IMR-90 (cell line): ENCODE measurements at regions not wholly inside any gene's neighbourhood (a gene's known extent, or its start where the extent isn't known, plus 50 kb on each side); places are given as distances from the start of the nearest gene placed in this dataset.

Source experiments
- ATAC-seq: fragments of 200-7000 bp; cut with Tn5 transposase; 2 replicates; pipeline ENCODE4 v1.9.1; 2020; ENCODE audit warnings: low read depth, mild to moderate bottlenecking, moderate library complexity
- BruUV-seq: library from RNA; stranded (reverse); fragments of 400-500 nt; replicated peaks from 2 replicates; lab custom pipeline; 2021; lab: Mats Ljungman, UMichigan
- CTCF ChIA-PET: fragments of 300-600 bp; formaldehyde crosslinking; extraction: SDS; loops from one replicate; lab custom pipeline; 2021; ENCODE audit warnings: antibody characterized with exemption; lab: Yijun Ruan, JAX
- POLR2A ChIA-PET: fragments of 300-600 bp; sonication (Branson Sonifier 250); formaldehyde crosslinking; loops from one replicate; lab custom pipeline; 2022; ENCODE audit warnings: antibody characterized with exemption; ENCODE audit not compliant: unreplicated experiment; lab: Charles Lee
- DNase-seq: peaks from one replicate; pipeline ENCODE4 v3.0.0; 2013
- H2AFZ ChIP-seq: replicated peaks from 2 replicates; pipeline ENCODE3; 2013; ENCODE audit warnings: low read length, mild to moderate bottlenecking; ENCODE audit not compliant: poor library complexity
- H2AK5ac ChIP-seq: 2 replicates; pipeline ENCODE4 v1.6.1; 2013; ENCODE audit warnings: low read depth, low read length, inconsistent platforms
- H2AK9ac ChIP-seq: replicated peaks from 2 replicates; pipeline ENCODE3; 2013; ENCODE audit warnings: mild to moderate bottlenecking, low read depth, low read length, moderate library complexity; ENCODE audit not compliant: poor library complexity
- H2BK120ac ChIP-seq: 2 replicates; pipeline ENCODE4 v1.6.1; 2013; ENCODE audit warnings: low read depth, low read length, inconsistent platforms
- H2BK15ac ChIP-seq: 3 replicates; pipeline ENCODE4 v1.6.1; 2013; ENCODE audit warnings: low read depth, low read length, inconsistent platforms
- H2BK20ac ChIP-seq: 2 replicates; pipeline ENCODE4 v1.6.1; 2013; ENCODE audit warnings: low read depth, mild to moderate bottlenecking, inconsistent platforms, low read length, moderate library complexity
- H2BK5ac ChIP-seq: 2 replicates; pipeline ENCODE4 v1.6.1; 2013; ENCODE audit warnings: mild to moderate bottlenecking, low read depth, low read length, inconsistent platforms; ENCODE audit not compliant: poor library complexity, severe bottlenecking
- H3K14ac ChIP-seq: replicated peaks from 2 replicates; pipeline ENCODE4 v1.6.1; 2013; ENCODE audit warnings: low read depth, low read length, inconsistent platforms
- H3K18ac ChIP-seq: 2 replicates; pipeline ENCODE4 v1.6.1; 2013; ENCODE audit warnings: low read depth, low read length, control low read depth
- H3K23ac ChIP-seq: 2 replicates; pipeline ENCODE4 v1.6.1; 2013; ENCODE audit warnings: low read depth, low read length, inconsistent platforms
- H3K27ac ChIP-seq: 2 replicates; pipeline ENCODE4 v1.5.1; 2013; ENCODE audit warnings: mild to moderate bottlenecking, control low read depth, low read length; ENCODE audit not compliant: insufficient read depth
- H3K27me3 ChIP-seq: 2 replicates; pipeline ENCODE4 v1.6.1; 2013; ENCODE audit warnings: low read length; ENCODE audit not compliant: control insufficient read depth, insufficient read depth
- H3K36me3 ChIP-seq: 2 replicates; pipeline ENCODE4 v1.6.1; 2013; ENCODE audit warnings: low read length, mixed read lengths; ENCODE audit not compliant: control insufficient read depth, insufficient read depth
- H3K4ac ChIP-seq: 2 replicates; pipeline ENCODE4 v1.6.1; 2013; ENCODE audit warnings: low read depth, low read length, inconsistent platforms
- H3K4me1 ChIP-seq: 2 replicates; pipeline ENCODE4 v1.6.1; 2013; ENCODE audit warnings: low read length, mixed read lengths; ENCODE audit not compliant: control insufficient read depth, insufficient read depth
- H3K4me2 ChIP-seq: 2 replicates; pipeline ENCODE4 v1.6.1; 2013; ENCODE audit warnings: low read depth, mild to moderate bottlenecking, control low read depth, low read length, moderate library complexity
- H3K4me3 ChIP-seq: 2 replicates; pipeline ENCODE4 v1.5.1; 2013; ENCODE audit warnings: low read depth, mild to moderate bottlenecking, control low read depth, low read length, moderate library complexity; ENCODE audit not compliant: insufficient read depth
- H3K56ac ChIP-seq: 2 replicates; pipeline ENCODE4 v1.6.1; 2013; ENCODE audit warnings: low read length, inconsistent platforms; ENCODE audit not compliant: insufficient read depth; ENCODE audit errors: extremely low read depth
- H3K79me1 ChIP-seq, 2 experiments: 2 replicates each; pipeline ENCODE4 v1.6.1; 2013; ENCODE audit warnings: low read length in 2 of 2, inconsistent platforms in 1 of 2, low read depth in 1 of 2
- H3K9ac ChIP-seq: 2 replicates; pipeline ENCODE4 v1.6.1; 2013; ENCODE audit warnings: low read depth, low read length, control low read depth
- H3K9me1 ChIP-seq: 2 replicates; pipeline ENCODE4 v1.6.1; 2013; ENCODE audit warnings: low read length, inconsistent platforms; ENCODE audit not compliant: insufficient read depth
- H3K9me3 ChIP-seq: 2 replicates; pipeline ENCODE4 v1.6.1; 2013; ENCODE audit warnings: low read length; ENCODE audit not compliant: control insufficient read depth, insufficient read depth
- H4K20me1 ChIP-seq: 2 replicates; pipeline ENCODE4 v1.6.1; 2013; ENCODE audit warnings: low read length, inconsistent platforms; ENCODE audit not compliant: insufficient read depth
- H4K5ac ChIP-seq: 2 replicates; pipeline ENCODE4 v1.6.1; 2013; ENCODE audit warnings: mild to moderate bottlenecking, low read depth, low read length, control low read depth
- H4K8ac ChIP-seq, 2 experiments: 2 replicates each; pipeline ENCODE4 v1.6.1; 2013; ENCODE audit warnings: low read depth in 2 of 2, low read length in 2 of 2, control low read depth in 1 of 2, inconsistent platforms in 1 of 2
- H4K91ac ChIP-seq: 2 replicates; pipeline ENCODE4 v1.6.1; 2013; ENCODE audit warnings: low read depth, low read length, inconsistent platforms; ENCODE audit not compliant: insufficient read depth
- BHLHE40 ChIP-seq: fragments of 150-350 bp; IDR thresholded peaks from 2 replicates; pipeline ENCODE4 v1.6.1; 2016; ENCODE audit warnings: mild to moderate bottlenecking, low read depth, low read length
- CEBPB ChIP-seq: IDR thresholded peaks from 2 replicates; pipeline ENCODE4 v1.6.1; 2012; ENCODE audit warnings: low read depth, low read length, improper control_type of control experiment
- MAFK ChIP-seq: IDR thresholded peaks from 2 replicates; pipeline ENCODE4 v1.6.1; 2012; ENCODE audit warnings: low read depth, low read length, improper control_type of control experiment
- MXI1 ChIP-seq: IDR thresholded peaks from 2 replicates; pipeline ENCODE4 v1.6.1; 2012; ENCODE audit warnings: low read depth, mild to moderate bottlenecking, low read length, moderate library complexity, borderline replicate concordance
- POLR2A ChIP-seq: IDR thresholded peaks from 2 replicates; pipeline ENCODE4 v1.6.1; 2012; ENCODE audit warnings: mild to moderate bottlenecking, low read depth, low read length
- RCOR1 ChIP-seq: IDR thresholded peaks from 2 replicates; pipeline ENCODE4 v1.6.1; 2012; ENCODE audit warnings: mild to moderate bottlenecking, low read length, improper control_type of control experiment; ENCODE audit not compliant: insufficient replicate concordance
- SMC3 ChIP-seq: fragments of 150-350 bp; IDR thresholded peaks from 2 replicates; pipeline ENCODE4 v1.6.1; 2016; ENCODE audit warnings: low read depth, mild to moderate bottlenecking, antibody characterized with exemption, low read length, moderate library complexity
- WGBS, 2 experiments: methylation state at CpG; one replicate each; pipeline versions ENCODE4 v1.1.5 to v1.1.7; 2013; ENCODE audit warnings: missing lambda C conversion rate in 2 of 2; ENCODE audit not compliant: insufficient read length in 1 of 2; ENCODE audit errors: extremely low coverage in 2 of 2; 5-methylcytosine and 5-hydroxymethylcytosine counted together
- dilution Hi-C: fragments of 300-500 bp; cut with HindIII; formaldehyde crosslinking; loops from one replicate; pipeline ENCODE4 v1.14.3; 2018; ENCODE audit warnings: low sequenced_read_pairs; ENCODE audit not compliant: unreplicated experiment
- in situ Hi-C: fragments of 300-500 bp; cut with MboI; formaldehyde crosslinking; loops from 3 replicates; pipeline ENCODE4 v1.14.3; 2019; ENCODE audit warnings: low sequenced_read_pairs, inconsistent platforms, mixed read lengths
- intact Hi-C: fragments of 100-400 bp; cut with micrococcal nuclease; formaldehyde crosslinking; loops from 2 replicates; pipeline ENCODE4 v1.10.0; 2022
- TF ChIP-seq, protein P1 (sequence below): fragments of 150-350 bp; IDR thresholded peaks from 2 replicates; pipeline ENCODE4 v1.6.1; 2017; ENCODE audit warnings: mild to moderate bottlenecking, antibody characterized with exemption, low read length, low read depth

DNA sequence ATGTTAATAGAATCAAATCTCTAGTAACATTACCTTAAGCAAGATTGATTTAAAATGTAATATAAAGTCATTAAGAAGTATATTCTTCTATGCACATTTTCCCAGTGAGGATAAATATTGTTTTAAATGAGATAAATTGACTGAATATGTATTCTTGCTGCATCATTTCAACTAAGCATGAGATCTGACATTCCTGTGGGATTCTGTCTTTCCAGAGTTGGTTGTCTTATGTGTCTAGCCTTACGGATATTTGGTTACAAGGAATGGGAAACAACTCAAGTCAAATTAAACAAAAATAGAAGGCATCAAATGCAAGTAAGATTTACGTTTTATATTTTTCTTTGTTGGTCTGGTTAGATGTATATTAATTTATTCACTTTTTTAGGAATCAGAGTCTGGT lies 287.5 kb downstream of the PTGER3 start:
- intact Hi-C loops = no loop called here
- TF ChIP-seq BHLHE40 (no peak), POLR2A (no peak), MXI1 (no peak), CEBPB (no peak), SMC3 (no peak), RCOR1 (no peak), MAFK (no peak)
- TF ChIP-seq, protein P1, sequence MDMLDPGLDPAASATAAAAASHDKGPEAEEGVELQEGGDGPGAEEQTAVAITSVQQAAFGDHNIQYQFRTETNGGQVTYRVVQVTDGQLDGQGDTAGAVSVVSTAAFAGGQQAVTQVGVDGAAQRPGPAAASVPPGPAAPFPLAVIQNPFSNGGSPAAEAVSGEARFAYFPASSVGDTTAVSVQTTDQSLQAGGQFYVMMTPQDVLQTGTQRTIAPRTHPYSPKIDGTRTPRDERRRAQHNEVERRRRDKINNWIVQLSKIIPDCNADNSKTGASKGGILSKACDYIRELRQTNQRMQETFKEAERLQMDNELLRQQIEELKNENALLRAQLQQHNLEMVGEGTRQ = no peak
- in situ Hi-C loops = no loop called here
- Histone ChIP-seq H2AFZ (no peak overlapping the region), H3K9ac (no peak overlapping the region), H3K4ac (no peak overlapping the region), H2BK20ac (no peak overlapping the region), H3K56ac (no peak overlapping the region), H3K9me1 (no peaks in the 10 kb centered on the region), H3K4me1 (no peaks in the 10 kb centered on the region), H4K91ac (no peak overlapping the region), H3K27me3 (no peaks in the 10 kb centered on the region), H4K5ac (no peak overlapping the region), H3K79me1 (no peaks in the 10 kb centered on the region), H2AK9ac (no peak overlapping the region), H2BK5ac (no peak overlapping the region), H3K27ac (no peak overlapping the region), H3K9me3 (peaks cover 4% of the 10 kb centered on the region), H3K18ac (no peak overlapping the region), H2BK120ac (no peak overlapping the region), H2AK5ac (no peak overlapping the region), H3K4me3 (no peak overlapping the region), H2BK15ac (no peak overlapping the region), H4K8ac (no peak overlapping the region), H3K23ac (no peak overlapping the region), H4K20me1 (no peaks in the 10 kb centered on the region), H3K36me3 (no peaks in the 10 kb centered on the region), H3K4me2 (no peak overlapping the region), H3K14ac (no peak overlapping the region)
- ATAC-seq (no peak), DNase-seq (no peak)
- no CpG with 5 or more reads among the region's 2 CpGs for WGBS, 2 experiments
- POLR2A ChIA-PET = no interaction called here
- dilution Hi-C loops = no loop called here
- CTCF ChIA-PET = no interaction called here
- BruUV-seq = no TSS peak
